ENCODE measurements at regions not wholly inside any gene's neighbourhood (a gene's known extent, or its start where the extent isn't known, plus 50 kb on each side); places are given as distances from the start of the nearest gene placed in this dataset.

GRCh38 chr2:151186011-151186410 lies 75.7 kb downstream of the RBM43 start:
- Mint-ChIP-seq H3K4me3 (no peak overlapping the region), H3K36me3 (ENCODE audit: low read depth) (peaks cover 2% of the 10 kb centered on the region), H3K27ac (ENCODE audit: unreplicated experiment) (no peak overlapping the region), H3K27me3 (ENCODE audit: low read depth) (no peaks in the 10 kb centered on the region), H3K4me1 (peaks cover 24% of the 10 kb centered on the region), H3K9me3 (peaks cover 3% of the 10 kb centered on the region)
- TF ChIP-seq, protein P1, sequence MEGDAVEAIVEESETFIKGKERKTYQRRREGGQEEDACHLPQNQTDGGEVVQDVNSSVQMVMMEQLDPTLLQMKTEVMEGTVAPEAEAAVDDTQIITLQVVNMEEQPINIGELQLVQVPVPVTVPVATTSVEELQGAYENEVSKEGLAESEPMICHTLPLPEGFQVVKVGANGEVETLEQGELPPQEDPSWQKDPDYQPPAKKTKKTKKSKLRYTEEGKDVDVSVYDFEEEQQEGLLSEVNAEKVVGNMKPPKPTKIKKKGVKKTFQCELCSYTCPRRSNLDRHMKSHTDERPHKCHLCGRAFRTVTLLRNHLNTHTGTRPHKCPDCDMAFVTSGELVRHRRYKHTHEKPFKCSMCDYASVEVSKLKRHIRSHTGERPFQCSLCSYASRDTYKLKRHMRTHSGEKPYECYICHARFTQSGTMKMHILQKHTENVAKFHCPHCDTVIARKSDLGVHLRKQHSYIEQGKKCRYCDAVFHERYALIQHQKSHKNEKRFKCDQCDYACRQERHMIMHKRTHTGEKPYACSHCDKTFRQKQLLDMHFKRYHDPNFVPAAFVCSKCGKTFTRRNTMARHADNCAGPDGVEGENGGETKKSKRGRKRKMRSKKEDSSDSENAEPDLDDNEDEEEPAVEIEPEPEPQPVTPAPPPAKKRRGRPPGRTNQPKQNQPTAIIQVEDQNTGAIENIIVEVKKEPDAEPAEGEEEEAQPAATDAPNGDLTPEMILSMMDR (conservative IDR thresholded peaks at IDR 0.05): no peak
- no peak for DNase-seq (ENCODE audit: low read depth, low spot score)

GRCh38 chr2:151182899-151183809 lies 78.5 kb downstream of the RBM43 start:
- DNase-seq (ENCODE audit: low read depth, low spot score): no peak
- Mint-ChIP-seq H3K27me3 (ENCODE audit: low read depth) (no peaks in the 10 kb centered on the region), H3K9me3 (peaks cover 3% of the 10 kb centered on the region), H3K4me1 (peaks cover 18% of the 10 kb centered on the region), H3K4me3 (no peak overlapping the region), H3K36me3 (ENCODE audit: low read depth) (peaks cover 2% of the 10 kb centered on the region), H3K27ac (ENCODE audit: unreplicated experiment) (no peak overlapping the region)
- TF ChIP-seq, protein P1 (conservative IDR thresholded peaks at IDR 0.05): no peak

- TF ChIP-seq, protein P1 (conservative IDR thresholded peaks at IDR 0.05): no peak
- Mint-ChIP-seq H3K27ac (ENCODE audit: unreplicated experiment) (no peak overlapping the region), H3K27me3 (ENCODE audit: low read depth) (no peaks in the 10 kb centered on the region), H3K4me1 (peaks cover 18% of the 10 kb centered on the region), H3K4me3 (no peak overlapping the region), H3K36me3 (ENCODE audit: low read depth) (peaks cover 2% of the 10 kb centered on the region), H3K9me3 (peaks cover 3% of the 10 kb centered on the region)
- no peak for DNase-seq (ENCODE audit: low read depth, low spot score)
Measured at GRCh38 chr2:151182396-151182795, 79.3 kb downstream of the RBM43 start.

DNA sequence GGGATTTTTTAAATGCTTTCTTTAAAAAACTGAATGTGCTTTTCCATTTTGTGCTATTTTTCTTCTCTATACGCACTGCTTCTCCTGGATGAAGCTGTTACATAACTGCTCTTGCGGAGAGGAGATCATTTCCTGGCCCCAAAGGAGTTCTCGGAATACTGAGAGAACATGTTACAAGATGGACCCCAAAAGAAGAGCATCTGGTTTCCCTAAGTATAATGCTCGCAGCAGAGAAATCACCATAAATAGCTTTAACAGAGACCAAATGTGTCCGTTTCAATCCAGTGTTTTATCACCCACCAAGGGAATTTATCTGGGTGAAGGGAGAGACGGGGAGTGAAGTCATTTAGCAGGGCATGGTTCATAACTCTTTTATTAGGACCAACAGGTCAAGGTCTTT lies 80.1 kb downstream of the RBM43 start:
- DNase-seq (ENCODE audit: low read depth, low spot score): no peak
- H3K4me3 Mint-ChIP-seq: no peak overlapping the region
- H3K36me3 Mint-ChIP-seq (ENCODE audit: low read depth): peaks cover 2% of the 10 kb centered on the region
- H3K9me3 Mint-ChIP-seq: peaks cover 3% of the 10 kb centered on the region
- peaks cover 18% of the 10 kb centered on the region for H3K4me1 Mint-ChIP-seq
- H3K27ac Mint-ChIP-seq (ENCODE audit: unreplicated experiment): no peak overlapping the region
- H3K27me3 Mint-ChIP-seq (ENCODE audit: low read depth): no peaks in the 10 kb centered on the region
- TF ChIP-seq, protein P1 (conservative IDR thresholded peaks at IDR 0.05): no peak

- H3K36me3 Mint-ChIP-seq (ENCODE audit: low read depth): no peaks in the 10 kb centered on the region
Measured at GRCh38 chr2:151180123-151180522, 81.5 kb downstream of the RBM43 start.

More at GRCh38 chr2:151180123-151180522, 81.5 kb downstream of the RBM43 start:
- H3K4me1 Mint-ChIP-seq: peaks cover 18% of the 10 kb centered on the region
- DNase-seq (ENCODE audit: low read depth, low spot score): no peak
- H3K4me3 Mint-ChIP-seq: no peak overlapping the region
- H3K27me3 Mint-ChIP-seq (ENCODE audit: low read depth): no peaks in the 10 kb centered on the region
- TF ChIP-seq, protein P1 (conservative IDR thresholded peaks at IDR 0.05): no peak
- H3K27ac Mint-ChIP-seq (ENCODE audit: unreplicated experiment): no peak overlapping the region
- H3K9me3 Mint-ChIP-seq: no peaks in the 10 kb centered on the region

Data from neural crest cell (in vitro differentiated cells).